ENCODE measurements at regions not wholly inside any gene's neighbourhood (a gene's known extent, or its start where the extent isn't known, plus 50 kb on each side); places are given as distances from the start of the nearest gene placed in this dataset.
"Not testable (repeated sequence)": the region's sequence is repeated elsewhere in the genome, so short reads cannot be mapped to it uniquely, and the experiment has no call there.

DNA sequence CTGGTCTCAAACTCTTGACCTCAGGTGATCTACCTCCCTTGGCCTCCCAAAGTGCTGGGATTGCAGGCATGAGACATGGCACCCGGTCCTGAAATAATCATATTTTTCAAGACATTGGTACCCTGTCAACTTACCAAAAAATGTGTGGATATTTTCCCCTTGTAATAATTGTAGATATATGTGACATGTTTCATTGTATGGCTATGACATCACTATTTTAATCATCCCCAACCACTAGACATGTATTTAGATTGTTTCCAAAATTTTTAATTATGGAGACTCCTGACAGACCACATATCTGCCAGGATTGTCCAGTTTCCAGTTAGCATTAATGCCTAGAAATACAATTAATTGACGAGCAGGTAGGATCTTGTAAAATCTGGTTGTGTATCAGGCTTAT, 96.7 kb upstream of the NEGR1 start:
- no peaks in the 10 kb centered on the region for H3K4me1 ChIP-seq (ENCODE audit: insufficient read depth, poor library complexity, severe bottlenecking)
- no peaks in the 10 kb centered on the region for H3K36me3 ChIP-seq (ENCODE audit: low read depth)
- no peak overlapping the region for H3K27ac ChIP-seq (ENCODE audit: poor library complexity, severe bottlenecking)
- H3K4me3 ChIP-seq (ENCODE audit: severe bottlenecking): no peak overlapping the region
- H3K9me3 ChIP-seq (ENCODE audit: severe bottlenecking): no peaks in the 10 kb centered on the region
- H3K27me3 ChIP-seq (ENCODE audit: insufficient read depth, poor library complexity, severe bottlenecking): no peaks in the 10 kb centered on the region
- ATAC-seq (ENCODE audit: low read depth) (no peak), DNase-seq (ENCODE audit: low spot score) (no peak)
- TF ChIP-seq, protein P1, sequence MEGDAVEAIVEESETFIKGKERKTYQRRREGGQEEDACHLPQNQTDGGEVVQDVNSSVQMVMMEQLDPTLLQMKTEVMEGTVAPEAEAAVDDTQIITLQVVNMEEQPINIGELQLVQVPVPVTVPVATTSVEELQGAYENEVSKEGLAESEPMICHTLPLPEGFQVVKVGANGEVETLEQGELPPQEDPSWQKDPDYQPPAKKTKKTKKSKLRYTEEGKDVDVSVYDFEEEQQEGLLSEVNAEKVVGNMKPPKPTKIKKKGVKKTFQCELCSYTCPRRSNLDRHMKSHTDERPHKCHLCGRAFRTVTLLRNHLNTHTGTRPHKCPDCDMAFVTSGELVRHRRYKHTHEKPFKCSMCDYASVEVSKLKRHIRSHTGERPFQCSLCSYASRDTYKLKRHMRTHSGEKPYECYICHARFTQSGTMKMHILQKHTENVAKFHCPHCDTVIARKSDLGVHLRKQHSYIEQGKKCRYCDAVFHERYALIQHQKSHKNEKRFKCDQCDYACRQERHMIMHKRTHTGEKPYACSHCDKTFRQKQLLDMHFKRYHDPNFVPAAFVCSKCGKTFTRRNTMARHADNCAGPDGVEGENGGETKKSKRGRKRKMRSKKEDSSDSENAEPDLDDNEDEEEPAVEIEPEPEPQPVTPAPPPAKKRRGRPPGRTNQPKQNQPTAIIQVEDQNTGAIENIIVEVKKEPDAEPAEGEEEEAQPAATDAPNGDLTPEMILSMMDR (IDR thresholded peaks at IDR 0.05; ENCODE audit: poor library complexity, severe bottlenecking): no peak

DNA sequence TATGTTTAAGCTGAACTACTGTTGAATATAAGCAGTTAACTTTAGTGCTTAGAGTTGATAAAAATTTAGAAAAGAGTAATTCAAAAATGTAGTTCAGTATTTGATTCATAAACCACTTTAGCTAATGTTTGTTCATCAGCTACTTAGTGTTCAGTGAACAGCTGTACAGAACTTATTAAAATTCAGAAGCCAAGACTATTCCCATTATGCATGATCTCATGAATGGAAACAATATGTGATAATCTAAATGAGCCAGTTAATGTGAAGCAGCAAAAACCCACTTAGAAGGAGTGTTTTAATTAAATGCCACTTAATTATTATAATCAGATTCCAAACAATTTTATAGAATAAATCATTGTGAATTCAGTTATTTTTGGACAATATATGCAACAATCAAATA, 92.9 kb upstream of the NEGR1 start:
- Histone ChIP-seq H3K27ac (ENCODE audit: poor library complexity, severe bottlenecking) (no peak overlapping the region), H3K36me3 (ENCODE audit: low read depth) (no peaks in the 10 kb centered on the region), H3K27me3 (ENCODE audit: insufficient read depth, poor library complexity, severe bottlenecking) (no peaks in the 10 kb centered on the region), H3K4me3 (ENCODE audit: severe bottlenecking) (no peak overlapping the region), H3K9me3 (ENCODE audit: severe bottlenecking) (no peaks in the 10 kb centered on the region), H3K4me1 (ENCODE audit: insufficient read depth, poor library complexity, severe bottlenecking) (peaks cover 6% of the 10 kb centered on the region)
- ATAC-seq (ENCODE audit: low read depth): no peak
- no peak for DNase-seq (ENCODE audit: low spot score)
- TF ChIP-seq, protein P1 (IDR thresholded peaks at IDR 0.05; ENCODE audit: poor library complexity, severe bottlenecking): no peak

DNA sequence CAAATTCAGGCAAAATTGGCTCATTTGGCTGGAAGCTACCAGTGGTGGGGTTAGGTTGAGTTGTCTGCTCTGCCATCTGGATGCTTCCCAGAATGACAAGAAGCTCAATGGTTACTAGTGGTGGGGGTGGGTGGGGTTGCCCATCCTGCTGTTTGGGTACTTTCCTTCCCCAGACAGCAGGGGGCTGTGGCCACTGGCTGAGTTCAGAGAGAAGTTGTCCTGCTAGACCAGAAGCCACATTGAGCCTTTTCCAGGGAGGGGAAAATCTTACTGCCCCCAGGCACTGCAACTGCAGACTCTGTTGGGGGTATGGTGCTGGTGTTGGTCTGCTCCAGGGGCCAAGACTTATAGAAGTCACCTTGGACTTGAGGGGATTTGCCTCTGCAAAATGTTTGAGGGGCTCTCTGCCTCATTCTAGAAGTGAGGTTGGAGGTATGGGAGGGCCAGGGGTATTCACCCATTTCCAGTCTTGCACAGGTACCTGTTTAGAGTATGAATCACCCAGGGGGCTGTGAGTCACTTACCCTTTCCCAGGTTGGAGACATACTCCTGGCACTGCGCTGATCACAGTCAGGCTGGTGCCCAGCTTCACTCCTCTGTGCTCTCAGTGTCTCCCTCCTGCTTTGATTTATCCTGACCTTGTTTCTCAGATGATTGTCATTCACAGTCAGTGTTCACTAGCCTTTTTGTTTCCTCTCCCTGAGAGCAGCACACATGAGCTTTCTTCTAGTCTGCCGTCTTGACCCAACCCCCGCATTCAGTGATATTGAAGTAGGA, 89.1 kb upstream of the NEGR1 start:
- TF ChIP-seq, protein P1 (IDR thresholded peaks at IDR 0.05; ENCODE audit: poor library complexity, severe bottlenecking): no peak
- H3K4me1 ChIP-seq (ENCODE audit: insufficient read depth, poor library complexity, severe bottlenecking): peaks cover 13% of the 10 kb centered on the region
- H3K9me3 ChIP-seq (ENCODE audit: severe bottlenecking): no peaks in the 10 kb centered on the region
- H3K36me3 ChIP-seq (ENCODE audit: low read depth): no peaks in the 10 kb centered on the region
- DNase-seq (ENCODE audit: low spot score) (peak; percentile 53), ATAC-seq (ENCODE audit: low read depth) (peak; percentile 100)
- H3K27me3 ChIP-seq (ENCODE audit: insufficient read depth, poor library complexity, severe bottlenecking): no peaks in the 10 kb centered on the region
- no peak overlapping the region for H3K4me3 ChIP-seq (ENCODE audit: severe bottlenecking)
- no peak overlapping the region for H3K27ac ChIP-seq (ENCODE audit: poor library complexity, severe bottlenecking)

DNA sequence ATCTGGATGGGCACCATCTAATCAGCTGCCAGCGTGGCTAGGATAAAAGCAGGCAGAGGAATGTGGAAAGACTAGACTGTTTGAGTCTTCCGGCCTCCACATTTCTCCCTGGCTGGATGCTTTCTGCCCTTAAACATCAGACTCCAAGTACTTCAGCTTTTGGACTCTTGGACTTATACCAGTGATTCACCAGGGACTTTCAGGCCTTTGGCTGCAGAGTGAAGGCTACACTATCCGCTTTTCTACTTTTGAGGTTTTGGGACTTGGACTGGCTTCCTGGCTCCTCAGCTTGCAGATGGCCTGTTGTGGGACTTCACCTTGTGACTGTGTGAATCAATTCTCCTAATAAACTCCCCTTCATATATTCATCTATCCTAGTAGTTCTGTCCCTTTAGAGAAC, 88.5 kb upstream of the NEGR1 start:
- H3K4me3 ChIP-seq (ENCODE audit: severe bottlenecking); H3K36me3 ChIP-seq (ENCODE audit: low read depth); ATAC-seq (ENCODE audit: low read depth); H3K27me3 ChIP-seq (ENCODE audit: insufficient read depth, poor library complexity, severe bottlenecking); H3K9me3 ChIP-seq (ENCODE audit: severe bottlenecking); DNase-seq (ENCODE audit: low spot score); H3K27ac ChIP-seq (ENCODE audit: poor library complexity, severe bottlenecking): not testable (repeated sequence)
- peaks cover 18% of the 10 kb centered on the region for H3K4me1 ChIP-seq (ENCODE audit: insufficient read depth, poor library complexity, severe bottlenecking)

DNA sequence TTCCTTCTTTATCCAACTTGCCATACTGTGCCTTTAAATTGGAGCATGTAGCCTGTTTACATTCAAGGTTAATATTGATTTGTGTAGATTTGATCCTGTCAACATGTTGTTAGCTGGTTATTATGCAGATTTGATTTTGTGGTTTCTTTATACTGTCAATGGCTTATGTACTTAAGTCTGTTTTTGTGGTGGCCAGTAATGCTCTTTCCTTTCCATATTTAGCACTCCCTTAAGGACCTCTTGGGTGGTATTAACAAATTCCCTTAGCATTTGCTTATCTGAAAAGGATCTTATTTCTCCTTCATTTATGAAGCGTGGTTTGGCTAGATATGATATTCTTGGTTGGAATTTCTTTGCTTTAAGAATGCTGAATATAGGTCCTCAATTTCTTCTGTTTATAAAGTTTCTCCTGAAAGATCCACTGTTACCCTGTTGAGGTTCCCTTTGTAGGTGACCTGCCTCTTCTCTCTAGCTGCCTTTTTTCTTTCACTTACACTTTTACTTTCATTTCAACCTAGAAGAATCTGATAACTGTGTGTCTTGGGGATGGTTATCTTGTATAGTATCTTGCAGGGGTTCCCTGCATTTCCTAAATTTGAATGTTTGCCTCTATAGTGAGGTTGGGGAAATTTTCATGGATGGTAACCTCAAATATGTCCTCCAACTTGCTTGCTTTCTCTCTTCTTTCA, 86.9 kb upstream of the NEGR1 start:
- no peak for DNase-seq (ENCODE audit: low spot score)
- TF ChIP-seq, protein P1 (IDR thresholded peaks at IDR 0.05; ENCODE audit: poor library complexity, severe bottlenecking): no peak
- Histone ChIP-seq H3K4me1 (ENCODE audit: insufficient read depth, poor library complexity, severe bottlenecking) (peaks cover 18% of the 10 kb centered on the region), H3K9me3 (ENCODE audit: severe bottlenecking) (no peaks in the 10 kb centered on the region), H3K4me3 (ENCODE audit: severe bottlenecking) (no peak overlapping the region), H3K27ac (ENCODE audit: poor library complexity, severe bottlenecking) (no peak overlapping the region), H3K36me3 (ENCODE audit: low read depth) (no peaks in the 10 kb centered on the region), H3K27me3 (ENCODE audit: insufficient read depth, poor library complexity, severe bottlenecking) (no peaks in the 10 kb centered on the region)
- ATAC-seq (ENCODE audit: low read depth): no peak

All from RWPE2 (cell line).